HG03103 (cell line): ENCODE measurements at regions not wholly inside any gene's neighbourhood (a gene's known extent, or its start where the extent isn't known, plus 50 kb on each side); places are given as distances from the start of the nearest gene placed in this dataset.

Experiments
- ATAC-seq: cut with Tn5 transposase; IDR thresholded peaks from one replicate; pipeline ENCODE4 v1.9.1; 2021; ENCODE audit warnings: low read depth; ENCODE audit not compliant: unreplicated experiment

- no peak for ATAC-seq
These were observed 257.4 kb upstream of the CAMK1G start for GRCh38 chr1:209326076-209326475.

GRCh38 chr1:209326831-209327230 lies 256.7 kb upstream of the CAMK1G start:
- no peak for ATAC-seq

GRCh38 chr1:209328196-209328595 lies 255.3 kb upstream of the CAMK1G start:
- no peak for ATAC-seq

GRCh38 chr1:209335178-209335577 lies 248.3 kb upstream of the CAMK1G start:
- peak; percentile 97 for ATAC-seq

- ATAC-seq, result no peak
These were observed 242.4 kb upstream of the CAMK1G start for GRCh38 chr1:209341146-209341545.

GRCh38 chr1:209341673-209342420 lies 241.7 kb upstream of the CAMK1G start:
- ATAC-seq, result no peak

GRCh38 chr1:209342441-209343175 lies 240.9 kb upstream of the CAMK1G start:
- ATAC-seq, result no peak

GRCh38 chr1:209343511-209343910 lies 240.0 kb upstream of the CAMK1G start:
- ATAC-seq, result no peak

GRCh38 chr1:209344156-209344555 lies 239.4 kb upstream of the CAMK1G start:
- no peak for ATAC-seq

GRCh38 chr1:209349363-209350308 lies 233.9 kb upstream of the CAMK1G start:
- no peak for ATAC-seq

- no peak for ATAC-seq
These were observed 230.5 kb upstream of the CAMK1G start for GRCh38 chr1:209353053-209353452.

GRCh38 chr1:209354111-209354839 lies 229.2 kb upstream of the CAMK1G start:
- ATAC-seq, result peak; percentile 89

GRCh38 chr1:209354840-209355165 lies 228.7 kb upstream of the CAMK1G start:
- no peak for ATAC-seq

GRCh38 chr1:209355415-209355814 lies 228.1 kb upstream of the CAMK1G start:
- ATAC-seq, result no peak

GRCh38 chr1:209356976-209357377 lies 226.5 kb upstream of the CAMK1G start:
- ATAC-seq, result no peak

GRCh38 chr1:209363112-209363511 lies 220.4 kb upstream of the CAMK1G start:
- ATAC-seq, result no peak

GRCh38 chr1:209364716-209365115 lies 218.8 kb upstream of the CAMK1G start:
- ATAC-seq, result no peak

- ATAC-seq, result no peak
These were observed 216.3 kb upstream of the CAMK1G start for GRCh38 chr1:209367061-209367772.

- ATAC-seq, result no peak
These were observed 214.5 kb upstream of the CAMK1G start for GRCh38 chr1:209368864-209369598.
